NT2/D1 (cell line): ENCODE measurements at regions not wholly inside any gene's neighbourhood (a gene's known extent, or its start where the extent isn't known, plus 50 kb on each side); places are given as distances from the start of the nearest gene placed in this dataset.

Experiments used
- DNase-seq: peaks from one replicate; pipeline ENCODE4 v3.0.0-alpha.2; 2011; ENCODE audit warnings: low read depth, low spot score
- H3K27me3 ChIP-seq: 2 replicates; pipeline ENCODE4 v1.6.0; 2011; ENCODE audit warnings: mild to moderate bottlenecking; ENCODE audit not compliant: insufficient read length, insufficient read depth
- H3K36me3 ChIP-seq: 2 replicates; pipeline ENCODE4 v1.6.1; 2011; ENCODE audit warnings: mild to moderate bottlenecking, low read length, mixed read lengths; ENCODE audit not compliant: insufficient read depth, insufficient read length
- H3K4me1 ChIP-seq: 2 replicates; pipeline ENCODE4 v1.5.1; 2011; ENCODE audit not compliant: insufficient read depth, insufficient read length
- H3K4me3 ChIP-seq: 2 replicates; pipeline ENCODE4 v1.5.1; 2011; ENCODE audit warnings: low read depth; ENCODE audit not compliant: insufficient read length
- H3K9ac ChIP-seq: 2 replicates; pipeline ENCODE4 v1.6.0; 2011; ENCODE audit warnings: low read depth; ENCODE audit not compliant: insufficient read length
- H3K9me3 ChIP-seq: 2 replicates; pipeline ENCODE4 v1.5.1; 2011; ENCODE audit warnings: mild to moderate bottlenecking, low read length; ENCODE audit not compliant: insufficient read depth
- SUZ12 ChIP-seq: IDR thresholded peaks from 2 replicates; pipeline ENCODE4 v1.6.1; 2011; ENCODE audit not compliant: insufficient read length, insufficient read depth; ENCODE audit errors: extremely low read depth
- YY1 ChIP-seq: IDR thresholded peaks from 2 replicates; pipeline ENCODE4 v1.6.1; 2011; ENCODE audit not compliant: insufficient read length, insufficient read depth
- ZNF274 ChIP-seq: IDR thresholded peaks from 2 replicates; pipeline ENCODE4 v1.6.1; 2011; ENCODE audit warnings: mild to moderate bottlenecking, low read depth, low read length

- H3K27me3 ChIP-seq, result no peaks in the 10 kb centered on the region
- no peak for DNase-seq
- H3K4me3 ChIP-seq, result no peak overlapping the region
- H3K36me3 ChIP-seq, result no peaks in the 10 kb centered on the region
- H3K4me1 ChIP-seq, result no peaks in the 10 kb centered on the region
- no peak overlapping the region for H3K9ac ChIP-seq
- TF ChIP-seq ZNF274, result no peak
- TF ChIP-seq SUZ12, result no peak
- TF ChIP-seq YY1, result no peak
- peaks cover 9% of the 10 kb centered on the region for H3K9me3 ChIP-seq
Measured at GRCh38 chr9:86672301-86672700, 275.0 kb downstream of the GAS1 start.

- H3K4me3 ChIP-seq, result no peak overlapping the region
- no peak for DNase-seq
- no peak overlapping the region for H3K9ac ChIP-seq
- H3K4me1 ChIP-seq, result no peaks in the 10 kb centered on the region
- no peaks in the 10 kb centered on the region for H3K27me3 ChIP-seq
- H3K36me3 ChIP-seq, result no peaks in the 10 kb centered on the region
- TF ChIP-seq ZNF274 (no peak), SUZ12 (no peak), YY1 (no peak)
- peaks cover 9% of the 10 kb centered on the region for H3K9me3 ChIP-seq
Measured at GRCh38 chr9:86671018-86671417, 276.3 kb downstream of the GAS1 start.

- DNase-seq, result no peak
- no peaks in the 10 kb centered on the region for H3K36me3 ChIP-seq
- TF ChIP-seq YY1 (no peak), SUZ12 (no peak), ZNF274 (no peak)
- H3K9me3 ChIP-seq, result peaks cover 9% of the 10 kb centered on the region
- H3K9ac ChIP-seq, result no peak overlapping the region
- H3K4me1 ChIP-seq, result no peaks in the 10 kb centered on the region
- no peaks in the 10 kb centered on the region for H3K27me3 ChIP-seq
- H3K4me3 ChIP-seq, result no peak overlapping the region
Measured at GRCh38 chr9:86670536-86670935, 276.8 kb downstream of the GAS1 start.

DNA sequence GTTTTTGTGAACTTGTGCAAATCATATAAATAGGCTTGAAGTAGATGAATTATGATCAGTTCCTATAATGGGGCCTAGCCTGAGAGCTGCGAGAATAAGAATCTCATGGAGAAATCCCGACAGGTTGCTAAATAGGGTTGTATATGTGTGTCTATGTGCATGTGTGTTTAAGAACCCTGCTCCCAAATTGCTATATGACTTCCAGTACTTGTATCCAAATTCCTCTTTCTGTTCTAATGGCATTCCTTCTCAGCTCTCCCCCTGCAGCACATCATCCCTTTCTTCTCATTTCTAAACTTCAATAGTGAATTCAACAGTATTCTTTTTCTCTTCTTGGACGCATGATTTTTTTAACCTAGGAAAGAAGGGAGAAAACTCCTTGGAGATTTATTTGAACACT is 277.2 kb downstream of the GAS1 start:
- Histone ChIP-seq H3K9me3 (peaks cover 9% of the 10 kb centered on the region), H3K4me1 (no peaks in the 10 kb centered on the region), H3K4me3 (no peak overlapping the region), H3K36me3 (no peaks in the 10 kb centered on the region), H3K27me3 (no peaks in the 10 kb centered on the region), H3K9ac (no peak overlapping the region)
- TF ChIP-seq SUZ12, result no peak
- no peak for DNase-seq

DNA sequence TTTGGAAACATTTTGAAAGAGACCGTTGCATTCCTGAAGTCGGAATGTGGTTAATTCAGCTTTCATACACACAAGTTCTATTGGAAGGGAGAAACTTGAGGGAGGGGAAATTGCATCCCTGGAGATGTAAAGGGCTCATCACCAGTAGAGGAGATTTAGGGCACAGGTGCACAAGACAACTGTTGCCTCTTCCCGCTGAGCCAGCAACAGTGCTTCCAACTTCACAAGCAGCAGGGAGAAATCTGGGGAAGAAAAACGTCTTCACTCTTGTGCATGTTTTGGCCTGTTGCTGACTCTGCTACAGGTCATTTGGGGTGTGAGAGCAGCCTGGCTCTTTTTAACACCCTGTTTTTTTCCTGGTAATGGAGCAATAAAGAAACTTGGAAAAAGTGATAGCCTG is 277.9 kb downstream of the GAS1 start:
- Histone ChIP-seq H3K4me3 (no peak overlapping the region), H3K9me3 (peaks cover 9% of the 10 kb centered on the region), H3K4me1 (no peaks in the 10 kb centered on the region), H3K27me3 (no peaks in the 10 kb centered on the region), H3K9ac (no peak overlapping the region), H3K36me3 (no peaks in the 10 kb centered on the region)
- TF ChIP-seq ZNF274 (no peak), SUZ12 (no peak), YY1 (no peak)
- DNase-seq, result no peak

DNA sequence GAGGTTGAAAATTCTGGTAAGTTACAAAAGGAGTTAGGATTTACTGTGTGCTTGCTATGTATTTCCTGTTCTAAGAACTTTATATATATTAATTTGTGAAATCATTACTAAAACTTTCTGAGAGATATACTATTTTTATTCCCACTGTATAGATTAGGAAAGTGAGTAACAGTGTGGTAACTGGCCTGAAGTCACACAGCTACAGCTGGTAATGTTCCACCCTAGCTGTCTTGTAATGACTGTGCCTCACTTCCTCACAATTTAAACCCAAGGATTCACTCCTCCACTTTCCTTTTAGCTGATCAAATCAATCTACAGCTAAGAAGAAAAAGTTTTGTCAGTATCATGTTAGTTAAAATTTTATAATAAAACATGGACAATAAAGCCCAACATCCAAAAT is 278.8 kb downstream of the GAS1 start:
- Histone ChIP-seq H3K9me3 (peaks cover 9% of the 10 kb centered on the region), H3K27me3 (no peaks in the 10 kb centered on the region), H3K4me3 (no peak overlapping the region), H3K9ac (no peak overlapping the region), H3K36me3 (no peaks in the 10 kb centered on the region), H3K4me1 (no peaks in the 10 kb centered on the region)
- no peak for DNase-seq
- TF ChIP-seq SUZ12 (no peak), YY1 (no peak), ZNF274 (no peak)

- Histone ChIP-seq H3K27me3 (no peaks in the 10 kb centered on the region), H3K4me1 (no peaks in the 10 kb centered on the region), H3K9me3 (peaks cover 9% of the 10 kb centered on the region)
Measured at GRCh38 chr9:86667307-86667706, 280.0 kb downstream of the GAS1 start.

DNA sequence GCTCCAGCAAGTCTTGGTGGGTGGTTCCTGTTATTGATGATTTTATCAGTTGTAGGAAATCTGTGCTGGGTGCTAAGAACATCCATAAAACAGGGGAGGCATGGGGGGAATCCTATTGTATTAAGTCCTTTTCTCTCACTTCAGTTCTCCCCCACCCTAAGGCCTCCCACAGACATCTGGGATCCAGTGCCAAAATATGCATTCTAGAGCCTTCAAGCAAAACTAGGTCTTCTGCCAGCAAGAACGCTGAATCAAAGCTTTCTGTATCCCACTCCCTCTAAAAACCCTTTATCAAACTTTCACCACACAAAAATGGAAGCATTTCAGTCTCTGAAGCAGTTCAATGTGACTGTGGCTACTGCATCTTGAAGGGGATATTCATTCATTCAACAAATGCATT is 281.9 kb downstream of the GAS1 start:
- no peaks in the 10 kb centered on the region for H3K9me3 ChIP-seq
- no peak for DNase-seq
- TF ChIP-seq ZNF274 (no peak), YY1 (no peak), SUZ12 (no peak)

More at GRCh38 chr9:86667307-86667706, 280.0 kb downstream of the GAS1 start:
- H3K9ac ChIP-seq, result no peak overlapping the region
- H3K4me3 ChIP-seq, result no peak overlapping the region
- H3K36me3 ChIP-seq, result no peaks in the 10 kb centered on the region
- DNase-seq, result no peak
- TF ChIP-seq YY1 (no peak), ZNF274 (no peak), SUZ12 (no peak)

More for the DNA sequence above, 281.9 kb downstream of the GAS1 start:
- no peak overlapping the region for H3K9ac ChIP-seq
- H3K36me3 ChIP-seq, result no peaks in the 10 kb centered on the region
- no peaks in the 10 kb centered on the region for H3K27me3 ChIP-seq
- H3K4me1 ChIP-seq, result no peaks in the 10 kb centered on the region
- no peak overlapping the region for H3K4me3 ChIP-seq
